RKO (cell line): ENCODE measurements at regions not wholly inside any gene's neighbourhood (a gene's known extent, or its start where the extent isn't known, plus 50 kb on each side); places are given as distances from the start of the nearest gene placed in this dataset.

Experiments
- DNase-seq: peaks from one replicate; pipeline ENCODE4 v3.0.0-alpha.2; 2016; ENCODE audit warnings: low spot score

- DNase-seq, result peak; percentile 88
Observed at GRCh38 chr10:31146491-31147209, 115.0 kb upstream of the ZNF438 start.

DNA sequence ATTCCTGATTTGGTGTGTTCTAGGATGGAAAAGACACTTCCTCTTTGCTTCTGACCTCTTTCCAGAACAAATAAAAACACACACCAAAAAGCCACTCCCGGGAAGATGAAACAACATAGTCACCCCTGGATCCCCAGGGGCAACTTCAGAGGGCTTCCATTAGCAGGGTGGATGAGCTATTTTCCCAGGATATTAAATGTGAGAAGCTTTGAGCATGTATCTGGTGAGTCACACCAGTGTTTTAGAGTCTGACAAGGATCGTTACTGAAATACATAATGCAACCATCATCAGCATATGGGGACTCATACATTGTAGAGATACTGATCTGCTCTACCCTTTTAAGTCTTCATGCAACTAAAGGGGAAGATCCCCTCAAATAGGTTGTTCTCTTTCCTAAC lies 115.5 kb upstream of the ZNF438 start:
- peak; percentile 77 for DNase-seq

GRCh38 chr10:31148951-31149350 lies 117.3 kb upstream of the ZNF438 start:
- peak; percentile 41 for DNase-seq

- no peak for DNase-seq
Observed at GRCh38 chr10:31149835-31150512, 118.3 kb upstream of the ZNF438 start.

GRCh38 chr10:31151301-31151700 lies 119.6 kb upstream of the ZNF438 start:
- no peak for DNase-seq

GRCh38 chr10:31152421-31153135 lies 120.9 kb upstream of the ZNF438 start:
- no peak for DNase-seq

DNA sequence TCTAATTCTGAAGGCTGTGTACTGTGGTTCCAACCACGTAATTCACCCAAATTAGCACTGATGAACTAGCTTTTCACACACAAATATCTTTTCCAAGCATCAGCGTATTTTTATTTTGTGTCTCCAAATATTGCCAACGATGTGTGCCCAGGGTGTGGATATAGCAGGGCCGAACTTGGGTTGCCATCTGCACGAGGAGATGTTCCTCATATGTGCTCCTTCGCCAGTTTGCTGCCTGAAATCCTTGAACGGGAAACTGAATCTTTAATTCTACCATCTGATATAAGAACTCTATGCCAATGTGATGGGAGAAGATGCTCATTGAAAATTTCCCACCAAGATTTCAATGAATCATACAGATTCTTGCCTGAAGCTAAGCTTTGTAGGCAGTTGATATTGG lies 121.5 kb upstream of the ZNF438 start:
- no peak for DNase-seq

DNA sequence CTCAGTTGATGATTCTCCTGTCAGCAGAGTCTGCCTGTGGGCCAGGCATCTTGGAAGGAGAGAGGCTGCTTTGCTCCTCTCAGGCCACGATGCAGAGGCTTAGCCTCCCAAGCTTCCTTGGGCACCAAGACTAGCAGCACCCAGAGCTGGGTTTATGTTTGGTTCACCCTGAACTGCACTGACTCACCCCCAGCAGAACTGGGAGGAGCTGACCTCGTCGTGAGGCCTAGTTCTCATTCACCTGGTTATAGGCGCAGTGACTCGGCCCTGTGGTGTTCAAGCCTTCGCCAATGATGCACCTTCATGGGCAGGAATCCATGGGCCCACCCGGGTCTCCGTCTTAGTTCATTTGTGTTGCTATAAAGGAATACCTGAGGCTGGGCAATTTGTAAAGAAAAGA lies 122.0 kb upstream of the ZNF438 start:
- no peak for DNase-seq

DNA sequence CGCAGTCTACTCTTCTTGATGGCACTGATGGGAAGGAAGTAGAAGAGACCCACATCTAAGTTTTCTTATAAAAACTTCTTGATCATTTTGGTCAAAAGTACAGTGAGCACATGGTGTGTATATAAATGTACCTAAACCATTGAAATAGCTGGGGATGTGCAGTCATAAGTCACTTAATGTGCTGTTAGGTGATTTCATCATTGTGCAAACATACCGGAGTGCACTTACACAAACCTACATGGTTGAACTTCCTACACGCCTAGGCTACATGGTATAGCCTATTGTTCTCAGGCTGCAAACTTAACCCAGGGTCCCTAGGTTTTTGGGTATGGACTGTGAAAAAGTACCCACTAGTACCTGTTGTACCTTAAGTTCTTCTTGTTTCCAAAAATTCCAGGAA lies 123.3 kb upstream of the ZNF438 start:
- DNase-seq, result no peak

DNA sequence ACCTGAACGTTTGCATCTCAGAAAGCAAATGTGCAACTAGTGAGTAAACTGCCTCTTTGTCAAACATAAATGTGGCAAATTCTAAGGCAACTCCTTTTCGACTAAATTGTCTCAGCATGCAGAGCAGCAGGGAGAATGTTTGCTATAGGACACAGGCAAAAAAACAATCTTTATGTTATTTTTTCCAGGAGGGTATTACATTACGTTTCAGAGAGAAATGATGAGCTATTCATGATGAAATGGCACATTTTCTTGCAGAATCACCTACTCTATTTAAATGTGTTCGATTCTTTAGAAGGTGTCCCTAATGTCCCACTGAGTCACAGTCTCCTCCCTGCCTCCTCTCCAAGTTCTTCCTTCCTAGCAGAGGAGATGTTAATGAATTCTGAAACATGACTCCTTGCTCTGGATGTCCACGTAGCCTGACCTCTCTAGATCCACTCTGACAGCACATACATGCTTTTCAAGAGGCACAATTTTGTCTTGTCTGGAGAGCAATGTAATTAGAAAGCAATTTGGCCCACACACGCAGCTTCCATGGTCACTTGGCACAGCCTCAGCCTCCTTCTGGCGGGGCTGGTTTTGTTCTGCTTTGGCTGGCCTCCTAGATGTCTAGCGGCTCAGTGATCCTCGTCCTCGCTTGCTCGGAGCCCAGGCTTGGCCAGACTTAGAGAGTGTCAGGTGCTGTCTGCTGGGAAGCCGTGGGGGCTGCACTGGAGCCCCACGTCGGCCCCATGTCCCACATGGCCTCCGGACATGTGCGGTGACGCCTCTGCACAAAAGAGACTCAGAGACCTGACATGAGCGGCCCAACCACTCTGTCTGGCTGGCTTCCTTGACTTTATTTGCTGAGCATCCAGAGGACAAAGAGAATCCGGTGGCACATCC lies 125.7 kb upstream of the ZNF438 start:
- DNase-seq, result no peak

- no peak for DNase-seq
Observed at GRCh38 chr10:31158011-31158658, 126.5 kb upstream of the ZNF438 start.

DNA sequence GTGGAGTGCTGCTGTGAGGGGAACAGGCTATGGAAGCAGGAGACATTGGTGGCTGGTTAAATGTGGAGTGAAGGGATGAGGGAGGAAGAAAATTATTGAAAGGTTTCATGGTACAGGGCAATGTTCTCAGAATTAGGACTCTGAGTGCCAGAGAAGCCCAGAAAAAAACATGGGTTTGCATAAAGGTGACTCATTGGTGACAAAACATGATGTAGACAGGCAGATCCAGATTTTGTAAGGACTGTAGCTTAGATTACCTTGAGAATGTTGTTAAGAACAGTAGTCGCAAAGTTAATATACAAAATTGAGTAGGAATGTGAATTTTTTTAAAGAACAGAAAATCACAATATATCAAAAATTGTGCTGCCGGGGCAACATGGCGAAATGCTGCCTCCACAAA lies 134.9 kb upstream of the ZNF438 start:
- DNase-seq, result peak; percentile 34

GRCh38 chr10:31170636-31171035 lies 139.0 kb upstream of the ZNF438 start:
- DNase-seq, result no peak

- DNase-seq, result no peak
Observed at GRCh38 chr10:31171402-31172083, 139.9 kb upstream of the ZNF438 start.

GRCh38 chr10:31172925-31173324 lies 141.3 kb upstream of the ZNF438 start:
- no peak for DNase-seq

GRCh38 chr10:31173752-31174151 lies 142.1 kb upstream of the ZNF438 start:
- DNase-seq, result no peak

DNA sequence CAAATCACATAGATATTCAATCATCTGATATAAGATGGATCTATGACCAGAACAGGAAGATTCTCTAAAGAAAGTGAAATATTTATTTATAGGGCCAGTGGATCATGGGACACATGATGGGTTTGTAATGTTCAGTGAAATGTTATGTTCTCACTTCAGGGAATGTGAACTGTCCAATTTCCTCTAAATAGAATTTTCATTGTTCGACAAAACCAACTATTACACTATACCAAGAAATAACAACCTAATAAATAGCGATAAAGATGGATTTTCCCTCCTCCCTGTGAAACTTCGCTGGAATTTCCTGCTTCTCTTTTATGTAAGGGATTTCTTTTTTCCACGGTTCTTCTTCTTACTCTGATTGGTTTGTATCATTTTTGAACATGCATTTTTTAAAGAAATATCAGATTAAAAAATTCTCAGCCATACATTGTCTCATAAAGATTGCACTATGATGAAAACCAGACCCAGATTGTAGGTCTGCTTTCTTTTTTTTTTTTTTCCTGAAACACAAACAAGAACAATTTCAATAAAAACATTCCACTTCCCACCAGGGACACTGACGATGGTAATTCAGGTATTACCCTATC lies 139.8 kb upstream of the ZEB1 start:
- DNase-seq, result no peak

- no peak for DNase-seq
Observed at GRCh38 chr10:31186225-31187000, 132.6 kb upstream of the ZEB1 start.

- DNase-seq, result no peak
Observed at GRCh38 chr10:31187182-31187581, 131.8 kb upstream of the ZEB1 start.
